HG02973 (cell line): ENCODE measurements at regions not wholly inside any gene's neighbourhood (a gene's known extent, or its start where the extent isn't known, plus 50 kb on each side); places are given as distances from the start of the nearest gene placed in this dataset.
"Not testable (repeated sequence)": the region's sequence is repeated elsewhere in the genome, so short reads cannot be mapped to it uniquely, and the experiment has no call there.

Experiments
- ATAC-seq: cut with Tn5 transposase; IDR thresholded peaks from one replicate; pipeline ENCODE4 v1.9.1; 2021; ENCODE audit warnings: moderate library complexity; ENCODE audit not compliant: unreplicated experiment

DNA sequence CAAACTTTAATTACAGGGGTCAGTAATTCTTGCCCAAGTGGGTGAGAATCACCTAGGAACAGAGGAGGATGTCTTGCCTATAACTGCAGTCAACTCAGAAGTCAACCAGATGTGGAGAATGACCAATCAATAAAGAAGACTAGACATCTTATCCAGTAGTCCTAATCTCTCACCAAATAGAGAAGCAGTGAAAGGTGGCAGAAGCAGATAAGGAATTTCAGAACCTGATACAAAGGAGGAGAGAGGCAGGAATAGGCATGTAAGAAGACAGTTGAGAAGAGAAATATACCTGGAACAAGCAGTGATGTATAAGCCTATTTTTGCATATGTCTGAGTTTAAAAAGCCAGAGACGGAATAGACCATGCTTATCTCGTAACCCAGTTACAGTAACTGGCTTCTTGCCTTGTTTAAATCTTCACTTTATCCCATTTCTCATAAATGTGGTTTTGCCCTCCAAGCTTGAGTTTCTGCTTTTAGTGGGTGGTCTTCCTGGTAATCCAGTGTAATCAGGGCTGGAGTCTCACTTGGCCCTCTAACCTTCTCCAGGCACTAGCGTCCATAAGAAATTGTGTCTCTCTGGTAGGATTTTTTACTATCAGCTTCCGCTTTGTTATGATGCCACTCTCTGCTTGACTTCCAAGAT is 401.0 kb downstream of the SUCLG1 start:
- no peak for ATAC-seq

DNA sequence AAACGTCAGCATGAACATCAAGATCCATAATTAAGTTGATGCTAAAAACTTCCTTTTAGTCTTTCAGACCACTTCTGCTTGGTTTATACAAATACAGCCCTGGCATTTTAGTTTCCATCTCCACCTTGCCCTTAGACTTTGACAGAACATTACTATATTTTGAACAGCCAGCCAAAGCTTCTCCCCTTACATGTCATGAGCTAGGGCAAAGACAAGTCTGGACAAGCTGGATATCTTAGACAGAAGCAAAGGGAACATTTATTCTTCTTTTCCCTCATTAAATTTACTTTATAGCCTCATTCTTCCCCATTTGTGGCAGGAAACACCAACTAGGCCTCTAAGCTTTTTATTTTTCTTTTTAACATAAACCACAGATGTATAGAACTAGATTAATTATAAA is 403.3 kb downstream of the SUCLG1 start:
- no peak for ATAC-seq

DNA sequence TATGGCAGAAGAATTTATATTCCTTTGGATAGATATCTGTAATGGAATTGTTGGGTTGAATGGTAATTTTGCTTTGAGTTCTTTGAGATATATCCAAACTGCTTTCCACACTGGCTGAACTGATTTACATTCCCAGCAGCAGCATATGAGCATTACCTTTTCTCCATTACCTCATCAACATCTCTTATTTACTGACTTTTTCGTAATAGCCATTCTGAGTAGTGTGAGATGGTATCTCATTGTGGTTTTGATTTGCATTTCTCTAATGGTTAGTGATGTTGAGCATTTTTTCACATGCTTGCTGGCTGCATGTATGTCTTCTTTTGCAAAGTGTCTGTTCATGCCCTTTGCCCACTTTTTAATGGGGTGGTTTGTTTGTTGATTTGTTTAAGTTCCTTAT is 404.5 kb downstream of the SUCLG1 start:
- ATAC-seq, result not testable (repeated sequence)

DNA sequence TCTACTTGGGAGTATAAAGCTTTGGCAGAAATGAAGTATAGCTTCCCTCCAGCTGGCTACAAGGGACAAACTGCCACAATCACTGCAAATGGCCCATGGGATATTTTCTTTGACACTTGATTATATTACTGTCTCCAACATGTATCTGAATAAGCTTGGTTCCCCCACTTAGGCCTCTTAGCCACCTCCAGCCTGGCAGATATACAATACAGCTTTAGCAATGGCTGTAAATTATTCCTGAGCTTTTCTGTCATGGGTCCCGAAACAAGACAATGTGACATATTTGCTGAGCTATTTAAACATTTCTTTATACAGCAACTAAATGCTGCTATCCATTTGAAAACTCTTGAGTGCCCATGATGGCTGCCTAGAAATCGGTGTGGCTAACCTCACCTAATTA is 406.2 kb downstream of the SUCLG1 start:
- ATAC-seq, result no peak

DNA sequence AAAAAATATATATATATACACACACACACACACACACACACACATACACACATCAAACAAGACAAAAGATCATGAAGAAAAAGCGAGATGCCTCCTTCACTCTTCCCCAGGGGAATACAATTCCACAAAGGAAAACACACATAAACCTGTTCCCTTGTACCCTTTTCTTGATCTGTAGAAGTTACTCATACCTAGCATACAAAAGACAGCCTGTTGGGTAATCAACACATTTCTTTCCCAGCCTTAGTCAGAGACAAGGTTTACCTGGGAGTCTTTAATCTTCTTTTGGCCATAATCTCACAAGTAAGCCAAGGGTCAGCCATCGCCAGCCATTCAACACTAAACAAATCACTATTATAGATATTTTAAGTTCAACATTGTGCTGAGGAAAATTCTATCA is 407.0 kb downstream of the SUCLG1 start:
- no peak for ATAC-seq

DNA sequence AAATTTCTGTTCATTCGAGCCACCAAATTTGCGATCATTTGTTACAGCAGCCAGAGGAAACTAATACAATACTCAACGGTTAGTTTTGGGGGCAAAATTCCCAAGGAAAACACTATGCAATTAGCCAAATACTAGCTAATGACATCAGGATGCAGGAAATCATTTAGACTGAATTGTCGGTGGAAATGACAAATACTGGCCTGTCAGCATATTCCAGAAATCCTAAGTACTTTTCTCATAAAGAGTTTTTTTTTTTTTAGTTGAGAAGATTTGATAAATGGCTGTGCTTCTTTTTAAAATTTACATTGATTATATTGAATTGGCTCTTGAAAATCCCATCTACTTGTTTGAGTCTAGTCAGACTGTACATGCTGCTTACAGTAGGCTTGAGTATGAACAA is 410.1 kb downstream of the SUCLG1 start:
- ATAC-seq, result no peak

DNA sequence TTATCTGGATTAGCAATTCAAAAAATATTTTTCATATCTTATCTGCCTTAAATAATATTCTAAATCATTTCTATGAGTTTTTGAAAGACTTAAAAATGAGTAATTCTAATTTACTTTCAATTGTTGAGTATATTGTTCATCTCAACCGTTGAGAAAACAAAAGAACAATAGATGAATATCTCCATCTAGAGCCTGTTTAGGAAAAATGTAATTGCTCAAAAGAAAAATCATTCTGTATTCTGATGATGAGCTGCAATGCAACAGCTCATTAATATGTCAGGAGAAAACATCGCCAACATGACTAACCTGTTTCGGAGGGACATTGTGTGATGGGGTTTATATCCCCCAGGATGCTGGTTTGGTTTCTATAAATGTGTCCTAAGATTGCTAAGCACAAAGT is 417.6 kb downstream of the SUCLG1 start:
- ATAC-seq, result no peak

DNA sequence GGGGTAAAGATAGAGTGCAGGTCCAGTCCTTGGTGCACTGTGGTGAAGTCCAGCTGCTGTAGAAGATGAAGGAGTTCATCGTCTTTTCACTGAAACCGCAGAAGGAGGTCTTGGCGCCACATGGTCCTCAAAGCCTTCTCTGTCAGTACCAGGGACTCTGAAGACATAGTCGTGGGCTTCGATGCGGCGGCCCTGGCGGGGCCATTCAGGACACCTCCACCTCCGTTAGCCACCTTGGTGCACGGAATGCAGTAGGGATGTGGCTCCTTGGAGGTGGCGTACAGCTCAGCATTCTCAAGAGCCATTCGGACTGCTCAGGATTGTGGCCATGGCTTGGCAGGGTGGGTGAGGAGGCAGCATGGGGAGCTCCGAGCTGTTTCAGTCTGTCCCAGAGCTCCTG is 418.8 kb downstream of the SUCLG1 start:
- ATAC-seq, result no peak

DNA sequence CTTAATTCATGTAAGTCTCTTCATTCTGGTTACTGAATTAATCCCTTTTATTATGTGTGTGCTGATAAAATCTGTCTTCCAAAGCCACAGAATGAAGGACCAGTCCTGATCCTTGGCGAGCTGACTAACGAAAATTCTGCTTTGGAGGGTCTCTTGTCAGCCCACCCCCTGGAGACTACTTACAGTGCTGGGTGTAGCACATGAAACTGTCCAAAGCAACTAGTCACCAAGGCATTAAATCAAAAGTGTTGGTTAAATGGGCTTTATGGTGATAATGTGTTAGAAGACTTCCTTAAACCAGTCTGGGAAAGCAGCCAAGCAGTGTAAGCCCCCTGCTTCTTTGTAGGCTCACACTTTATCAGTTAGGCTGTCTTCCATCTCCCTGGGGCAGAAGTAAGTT is 420.2 kb downstream of the SUCLG1 start:
- ATAC-seq, result no peak

DNA sequence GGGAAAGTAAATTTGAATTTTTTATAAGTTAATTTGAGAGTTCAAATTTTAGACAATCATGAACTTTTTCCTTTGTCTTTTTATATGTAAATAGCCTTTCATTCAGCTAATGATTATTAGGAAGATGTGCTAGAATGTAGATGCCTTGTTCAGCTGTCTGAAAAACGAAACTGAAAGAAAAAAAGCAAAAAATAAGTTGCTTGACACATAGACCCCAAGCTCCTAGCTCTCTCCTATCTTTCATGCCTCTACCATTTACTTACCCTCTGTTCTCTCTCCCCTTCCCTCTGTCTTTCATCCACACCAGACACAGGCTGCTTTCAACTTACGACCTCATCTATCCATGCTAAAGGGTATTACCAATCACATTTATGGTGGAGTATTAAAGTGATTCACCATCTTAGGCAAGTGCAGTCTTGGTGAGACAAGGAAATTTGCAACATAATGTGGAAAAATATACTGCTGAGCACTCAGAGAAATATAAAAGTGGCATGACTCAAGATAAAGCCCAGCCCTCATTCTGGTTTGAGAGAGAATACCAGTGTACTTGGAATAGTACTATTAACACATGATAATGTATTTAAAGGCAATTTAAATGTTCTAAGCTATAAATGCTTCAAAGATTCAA is 425.6 kb downstream of the SUCLG1 start:
- no peak for ATAC-seq

DNA sequence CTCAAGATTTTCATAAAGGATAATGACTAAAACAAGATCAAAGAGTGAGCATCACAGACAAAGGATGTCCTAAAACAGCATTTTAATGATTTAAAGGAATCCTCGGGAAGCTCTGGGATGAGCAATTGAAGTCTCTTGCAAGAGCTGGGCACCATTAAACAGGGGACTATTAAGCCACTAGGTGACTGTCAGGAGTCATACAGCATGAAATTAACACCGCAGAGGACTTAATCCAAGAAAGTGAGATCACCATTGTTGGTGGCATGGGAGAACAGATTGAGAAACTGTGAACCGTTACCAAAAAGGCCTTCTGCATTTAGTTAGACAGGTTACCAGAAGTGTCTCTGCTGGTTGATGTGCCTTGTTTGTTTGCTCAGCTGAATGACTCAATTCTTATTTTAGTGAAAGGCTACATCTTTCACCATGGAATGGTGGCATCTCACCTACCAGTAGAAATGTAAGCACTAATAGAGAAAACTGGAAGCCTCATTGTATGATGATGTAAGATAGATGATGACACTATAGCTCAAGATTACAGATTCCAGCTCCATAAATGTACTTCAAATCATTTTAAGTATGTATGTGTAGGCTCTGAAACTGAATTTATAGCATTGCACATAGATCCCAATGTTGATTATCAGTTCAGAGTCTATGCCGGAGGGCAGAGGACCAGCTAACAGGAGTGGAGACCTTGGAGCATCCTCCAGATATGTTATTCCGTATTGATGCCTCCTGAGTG is 427.6 kb downstream of the SUCLG1 start:
- ATAC-seq, result no peak

DNA sequence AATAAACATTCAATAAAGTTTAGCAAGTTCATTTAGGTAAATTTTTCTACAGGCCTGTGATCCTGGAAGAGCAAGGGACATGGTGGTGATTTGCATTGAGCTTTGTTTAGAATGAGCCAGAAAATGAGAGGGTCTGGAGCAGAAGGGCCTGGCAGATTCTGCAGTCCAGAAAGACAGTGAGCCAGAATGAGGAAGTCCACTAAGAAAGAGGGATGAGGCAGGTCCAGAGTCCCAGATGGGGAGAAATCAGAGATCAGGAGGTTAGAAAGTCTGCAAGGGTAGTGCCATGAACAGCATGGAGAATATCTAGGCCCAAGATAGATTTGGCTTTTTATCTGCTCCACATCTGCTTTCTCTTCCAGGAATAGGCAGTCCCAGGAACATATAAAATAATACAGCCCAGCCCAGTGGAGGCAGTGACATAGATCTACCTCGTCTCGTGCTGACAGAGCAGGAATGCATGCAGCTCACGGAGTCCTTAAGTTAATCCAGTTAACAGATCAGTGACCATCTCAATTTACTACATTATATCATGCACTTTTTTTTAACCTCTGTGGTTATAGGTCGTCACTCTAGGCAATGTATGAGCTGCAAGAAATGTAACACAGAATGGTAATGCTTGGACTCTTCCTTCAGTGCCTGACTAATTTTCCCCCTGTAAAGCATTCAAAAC is 429.0 kb downstream of the SUCLG1 start:
- ATAC-seq, result no peak

DNA sequence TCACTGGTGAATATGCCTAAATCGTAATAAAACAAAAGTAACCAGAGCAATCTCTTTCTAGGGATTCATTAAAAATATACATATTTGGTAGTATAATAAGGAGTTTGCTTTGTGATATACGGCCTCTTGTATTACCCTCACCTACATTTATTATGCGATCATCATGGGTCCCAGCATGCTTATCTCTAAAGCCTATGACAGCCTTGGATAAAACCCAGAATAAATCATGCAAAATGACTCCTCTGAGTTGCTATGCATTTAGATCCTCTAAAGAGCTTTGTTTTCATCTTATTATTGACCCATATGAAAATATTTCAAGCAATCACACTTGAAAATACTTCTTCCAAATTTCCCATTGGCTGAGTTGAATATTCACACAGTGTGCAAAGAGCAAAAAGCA is 432.3 kb downstream of the SUCLG1 start:
- ATAC-seq, result no peak

DNA sequence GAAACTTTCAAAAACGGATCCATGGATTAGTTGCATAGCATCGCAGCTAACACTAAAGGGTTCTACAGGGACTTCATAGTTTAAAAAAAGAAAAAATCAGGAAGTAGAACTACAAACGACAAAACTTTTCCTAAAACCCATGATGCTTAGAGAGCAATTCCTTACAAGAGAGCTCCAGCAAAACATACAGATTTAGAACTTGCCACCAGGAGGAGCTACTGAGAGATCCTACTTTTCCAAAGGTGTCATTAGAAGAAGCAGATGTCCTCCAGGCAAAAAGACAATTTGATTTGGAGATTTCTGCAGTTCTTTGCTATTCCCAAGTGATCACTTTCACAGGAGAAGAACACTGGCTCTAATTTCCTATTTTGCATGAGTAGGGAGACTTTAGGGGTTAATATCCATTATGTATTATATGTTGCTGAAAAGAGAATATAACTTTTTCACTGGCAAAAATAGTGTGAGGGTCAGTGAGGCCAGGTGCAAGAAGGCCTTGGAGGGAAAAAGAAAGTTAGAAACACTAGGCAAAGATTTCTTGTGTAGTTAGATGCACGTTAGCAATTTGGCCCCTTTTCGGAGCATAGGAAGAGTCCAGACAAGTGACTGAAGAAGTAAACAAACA is 436.2 kb downstream of the SUCLG1 start:
- ATAC-seq, result no peak

DNA sequence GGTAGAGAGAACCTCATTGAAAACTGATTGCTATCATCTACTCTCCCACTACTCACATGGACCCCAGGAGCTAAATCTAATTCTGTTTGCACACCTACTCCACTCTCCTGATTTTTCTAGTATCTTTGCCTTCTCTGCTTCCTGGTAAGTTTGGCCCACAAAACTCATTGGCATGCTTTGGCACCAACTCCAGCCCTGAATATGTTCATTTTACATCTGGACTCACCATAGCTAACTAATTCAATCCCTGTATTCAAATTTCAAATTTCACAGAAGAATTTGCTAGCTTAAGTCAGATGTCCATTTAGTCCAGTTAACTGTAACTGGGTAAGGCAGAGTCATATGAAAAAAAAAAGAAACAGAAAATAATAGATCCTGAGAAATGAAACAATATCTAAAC is 442.1 kb downstream of the SUCLG1 start:
- ATAC-seq, result no peak

DNA sequence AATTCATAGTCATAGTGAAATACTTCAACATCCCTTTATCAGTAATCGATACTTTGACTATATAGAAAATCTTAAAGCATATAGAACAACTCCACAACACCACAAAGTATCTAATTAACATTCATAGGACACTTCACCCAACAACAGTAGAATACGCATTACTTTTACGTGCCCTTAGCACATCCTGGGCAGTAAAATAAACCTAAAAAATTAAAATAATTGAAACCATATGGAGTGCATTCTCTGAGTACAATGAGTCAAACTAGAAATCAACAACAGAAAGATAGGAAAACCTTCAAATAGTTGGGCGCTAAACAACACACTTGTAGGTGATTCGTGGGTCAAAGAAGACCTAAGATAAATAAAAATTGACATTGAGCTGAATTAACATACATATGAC is 442.9 kb downstream of the SUCLG1 start:
- no peak for ATAC-seq

DNA sequence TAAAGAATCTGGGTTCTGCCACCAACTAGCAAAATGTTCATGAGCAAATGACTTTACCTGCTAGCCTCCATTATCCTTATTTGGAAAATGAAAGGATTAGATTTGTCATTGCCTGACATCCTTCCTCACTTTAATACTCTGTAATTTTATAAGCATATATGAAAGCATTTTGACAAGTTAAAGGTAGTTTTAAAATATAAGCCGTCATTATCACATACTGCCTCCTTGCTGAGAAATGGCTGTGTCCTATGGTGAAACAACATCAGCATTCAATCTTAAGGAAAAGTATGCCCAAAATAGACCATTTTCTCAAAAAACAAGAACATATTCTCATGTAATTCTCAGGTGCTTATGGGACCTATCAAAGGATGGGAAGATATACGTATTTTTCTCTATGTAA is 461.2 kb downstream of the SUCLG1 start:
- ATAC-seq, result no peak

DNA sequence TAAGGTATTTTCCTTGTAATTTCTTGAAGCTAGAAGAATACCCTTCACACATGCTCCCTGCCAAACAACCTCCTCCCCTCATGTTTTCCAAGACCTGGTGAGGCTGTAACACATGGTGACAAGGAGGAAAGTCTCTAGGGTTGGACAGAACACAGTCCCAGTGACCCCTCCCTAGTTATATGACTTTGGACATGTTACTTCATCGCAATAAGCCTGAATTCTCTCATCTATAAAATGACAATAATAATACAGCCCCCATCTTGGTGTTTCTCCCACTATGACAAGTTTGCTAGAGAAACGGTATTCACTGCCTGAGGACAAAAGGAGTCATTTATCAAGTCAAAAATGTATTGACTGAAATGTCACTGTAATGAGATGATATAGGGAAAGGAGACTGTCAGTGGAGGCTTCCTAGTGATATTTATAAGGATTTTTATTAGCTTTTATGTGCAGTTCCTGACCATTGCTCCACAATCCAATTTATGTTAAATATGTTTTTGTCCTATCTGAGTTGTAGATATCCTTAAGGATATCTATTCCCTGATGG is 464.4 kb downstream of the SUCLG1 start:
- no peak for ATAC-seq

DNA sequence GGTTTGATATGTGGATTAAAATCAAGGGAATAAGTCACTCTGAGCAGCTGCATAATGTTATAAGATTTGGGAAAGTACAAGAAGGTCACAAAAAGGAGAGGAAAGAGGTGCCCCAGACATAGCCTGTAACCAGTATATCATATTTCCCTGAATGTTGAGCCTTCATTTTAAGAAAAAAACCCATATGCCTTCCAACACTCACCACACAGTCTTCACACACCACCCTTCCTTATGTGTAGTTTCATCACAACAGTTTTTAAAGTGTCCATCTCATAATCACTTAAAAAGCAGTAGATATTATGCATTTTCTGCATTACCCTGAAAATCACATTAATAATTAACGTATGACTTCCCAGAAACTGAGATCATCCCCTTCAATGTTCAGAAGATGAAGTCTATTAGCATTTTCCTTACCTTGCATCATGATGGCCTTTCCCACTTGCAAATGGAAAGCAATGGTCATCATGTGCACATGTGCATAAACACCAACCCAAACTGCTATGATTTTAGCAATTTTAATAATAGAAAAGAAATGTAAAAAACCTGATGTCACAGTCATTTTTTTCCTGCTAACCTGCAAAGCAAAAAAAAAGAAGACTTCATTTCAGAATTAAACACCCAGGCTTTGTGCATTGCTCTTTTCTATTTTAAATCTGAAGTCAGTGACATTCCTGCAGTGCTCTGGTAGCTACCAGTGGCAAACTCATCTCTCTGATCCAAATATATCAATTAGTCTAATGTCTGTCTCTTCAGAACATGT is 465.0 kb downstream of the SUCLG1 start:
- no peak for ATAC-seq

DNA sequence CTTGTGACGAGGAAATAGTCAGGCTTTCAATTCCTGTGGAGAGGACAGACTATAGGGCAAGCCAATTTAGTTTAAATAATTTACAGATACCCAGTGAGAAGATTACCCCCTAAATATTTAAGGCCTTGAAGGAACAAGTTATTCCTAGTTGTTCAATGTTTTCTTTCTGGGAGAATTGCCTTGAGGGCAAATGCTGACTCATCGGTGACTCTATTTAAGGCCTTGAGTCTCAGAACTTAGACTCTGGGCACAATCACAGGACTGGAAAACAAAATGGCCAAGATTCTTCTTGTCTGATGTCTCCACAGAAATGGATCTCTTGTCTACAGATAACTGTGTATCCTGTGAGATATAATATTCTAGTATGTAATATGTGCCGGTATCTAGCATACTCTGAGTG is 467.1 kb downstream of the SUCLG1 start:
- no peak for ATAC-seq
